ENCODE measurements at regions not wholly inside any gene's neighbourhood (a gene's known extent, or its start where the extent isn't known, plus 50 kb on each side); places are given as distances from the start of the nearest gene placed in this dataset.
"Not testable (repeated sequence)": the region's sequence is repeated elsewhere in the genome, so short reads cannot be mapped to it uniquely, and the experiment has no call there.

GRCh38 chr1:29772584-29773100 lies 536.3 kb downstream of the PTPRU start:
- no peak for DNase-seq (ENCODE audit: low read depth in 3 of 3, low spot score in 1 of 3)

GRCh38 chr1:29767769-29768425 lies 531.6 kb downstream of the PTPRU start:
- DNase-seq (ENCODE audit: low read depth in 3 of 3, low spot score in 1 of 3) = no peak

GRCh38 chr1:29767088-29767685 lies 530.9 kb downstream of the PTPRU start:
- DNase-seq (ENCODE audit: low read depth in 3 of 3, low spot score in 1 of 3) = no peak

- no peak for DNase-seq (ENCODE audit: low read depth in 3 of 3, low spot score in 1 of 3)
Observed at GRCh38 chr1:29762635-29763034, 526.3 kb downstream of the PTPRU start.

GRCh38 chr1:29761159-29761928 lies 525.0 kb downstream of the PTPRU start:
- DNase-seq (ENCODE audit: low read depth in 3 of 3, low spot score in 1 of 3) = no peak

GRCh38 chr1:29760067-29760564 lies 523.8 kb downstream of the PTPRU start:
- DNase-seq (ENCODE audit: low read depth in 3 of 3, low spot score in 1 of 3) = no peak

GRCh38 chr1:29758781-29759499 lies 522.6 kb downstream of the PTPRU start:
- DNase-seq (ENCODE audit: low read depth in 3 of 3, low spot score in 1 of 3) = no peak

GRCh38 chr1:29757866-29758780 lies 521.8 kb downstream of the PTPRU start:
- no peak for DNase-seq (ENCODE audit: low read depth in 3 of 3, low spot score in 1 of 3)

GRCh38 chr1:29756901-29757725 lies 520.8 kb downstream of the PTPRU start:
- no peak for DNase-seq (ENCODE audit: low read depth in 3 of 3, low spot score in 1 of 3)

- DNase-seq (ENCODE audit: low read depth in 3 of 3, low spot score in 1 of 3) = no peak
Observed at GRCh38 chr1:29756498-29756897, 520.2 kb downstream of the PTPRU start.

- DNase-seq (ENCODE audit: low read depth in 3 of 3, low spot score in 1 of 3) = no peak
Observed at GRCh38 chr1:29756085-29756484, 519.8 kb downstream of the PTPRU start.

GRCh38 chr1:29755412-29756015 lies 519.2 kb downstream of the PTPRU start:
- DNase-seq (ENCODE audit: low read depth in 3 of 3, low spot score in 1 of 3) = not testable (repeated sequence)

GRCh38 chr1:29754573-29755375 lies 518.5 kb downstream of the PTPRU start:
- DNase-seq (ENCODE audit: low read depth in 3 of 3, low spot score in 1 of 3) = no peak

GRCh38 chr1:29753771-29754572 lies 517.6 kb downstream of the PTPRU start:
- DNase-seq (ENCODE audit: low read depth in 3 of 3, low spot score in 1 of 3) = no peak

- DNase-seq (ENCODE audit: low read depth in 3 of 3, low spot score in 1 of 3) = no peak
Observed at GRCh38 chr1:29753244-29753643, 516.9 kb downstream of the PTPRU start.

GRCh38 chr1:29752141-29752540 lies 515.8 kb downstream of the PTPRU start:
- no peak for DNase-seq (ENCODE audit: low read depth in 3 of 3, low spot score in 1 of 3)
